ENCODE measurements at regions not wholly inside any gene's neighbourhood (a gene's known extent, or its start where the extent isn't known, plus 50 kb on each side); places are given as distances from the start of the nearest gene placed in this dataset.

- no peaks in the 10 kb centered on the region for H3K9me3 ChIP-seq
- no peak for TF ChIP-seq POLR2A (IDR thresholded peaks at IDR 0.05)
- TF ChIP-seq EP300 (IDR thresholded peaks at IDR 0.05) = no peak
- TF ChIP-seq CTCF (IDR thresholded peaks at IDR 0.05) = no peak
- H3K4me1 ChIP-seq (ENCODE audit: insufficient read depth) = no peaks in the 10 kb centered on the region
- DNase-seq = no peak
- H3K36me3 ChIP-seq = no peaks in the 10 kb centered on the region
- no peaks in the 10 kb centered on the region for H3K27me3 ChIP-seq
- no peak overlapping the region for H3K27ac ChIP-seq
- intact Hi-C loops (cut with DNase I) = no loop called here
- WGBS, 3 donors = 93 to 97% (median 94%) methylated on average over 3 of the region's 3 CpGs
- no peak overlapping the region for H3K4me3 ChIP-seq
These were observed 457.6 kb downstream of the PLK2 start for GRCh38 chr5:58002323-58002722.

GRCh38 chr5:57993866-57994265 is 466.0 kb downstream of the PLK2 start:
- no peaks in the 10 kb centered on the region for H3K27me3 ChIP-seq
- intact Hi-C loops (cut with DNase I) = no loop called here
- no peaks in the 10 kb centered on the region for H3K36me3 ChIP-seq
- H3K4me3 ChIP-seq = no peak overlapping the region
- WGBS, 3 donors = 86 to 95% (median 94%) methylated on average over 1 of the region's 1 CpG
- H3K9me3 ChIP-seq = no peaks in the 10 kb centered on the region
- DNase-seq = no peak
- no peak for TF ChIP-seq POLR2A (IDR thresholded peaks at IDR 0.05)
- TF ChIP-seq EP300 (IDR thresholded peaks at IDR 0.05) = no peak
- no peak for TF ChIP-seq CTCF (IDR thresholded peaks at IDR 0.05)
- no peak overlapping the region for H3K27ac ChIP-seq
- no peaks in the 10 kb centered on the region for H3K4me1 ChIP-seq (ENCODE audit: insufficient read depth)

GRCh38 chr5:57989378-57989777 is 470.5 kb downstream of the PLK2 start:
- H3K36me3 ChIP-seq = no peaks in the 10 kb centered on the region
- no peaks in the 10 kb centered on the region for H3K9me3 ChIP-seq
- no peak overlapping the region for H3K4me3 ChIP-seq
- H3K4me1 ChIP-seq (ENCODE audit: insufficient read depth) = no peaks in the 10 kb centered on the region
- TF ChIP-seq EP300 (IDR thresholded peaks at IDR 0.05) = no peak
- no peak for TF ChIP-seq POLR2A (IDR thresholded peaks at IDR 0.05)
- TF ChIP-seq CTCF (IDR thresholded peaks at IDR 0.05) = no peak
- DNase-seq = no peak
- intact Hi-C loops (cut with DNase I) = no loop called here
- H3K27me3 ChIP-seq = no peaks in the 10 kb centered on the region
- 52 to 58% (median 52%) methylated on average over 3 of the region's 3 CpGs for WGBS, 3 donors
- no peak overlapping the region for H3K27ac ChIP-seq

GRCh38 chr5:57988813-57989212 is 471.1 kb downstream of the PLK2 start:
- H3K4me1 ChIP-seq (ENCODE audit: insufficient read depth) = no peaks in the 10 kb centered on the region
- intact Hi-C loops (cut with DNase I) = no loop called here
- no peak for DNase-seq
- H3K9me3 ChIP-seq = no peaks in the 10 kb centered on the region
- 67 to 83% (median 74%) methylated on average over 1 of the region's 1 CpG for WGBS, 3 donors
- TF ChIP-seq EP300 (IDR thresholded peaks at IDR 0.05) (no peak), CTCF (IDR thresholded peaks at IDR 0.05) (no peak), POLR2A (IDR thresholded peaks at IDR 0.05) (no peak)
- H3K4me3 ChIP-seq = no peak overlapping the region
- no peaks in the 10 kb centered on the region for H3K36me3 ChIP-seq
- H3K27me3 ChIP-seq = no peaks in the 10 kb centered on the region
- H3K27ac ChIP-seq = no peak overlapping the region

- TF ChIP-seq EP300 (IDR thresholded peaks at IDR 0.05) = no peak
- no peak for TF ChIP-seq CTCF (IDR thresholded peaks at IDR 0.05)
- no peak for TF ChIP-seq POLR2A (IDR thresholded peaks at IDR 0.05)
- no peak overlapping the region for H3K4me3 ChIP-seq
- H3K4me1 ChIP-seq (ENCODE audit: insufficient read depth) = no peaks in the 10 kb centered on the region
- H3K9me3 ChIP-seq = no peaks in the 10 kb centered on the region
- 19 to 26% (median 21%) methylated on average over 1 of the region's 1 CpG for WGBS, 3 donors
- intact Hi-C loops (cut with DNase I) = no loop called here
- no peak for DNase-seq
- H3K27ac ChIP-seq = no peak overlapping the region
- no peaks in the 10 kb centered on the region for H3K27me3 ChIP-seq
- H3K36me3 ChIP-seq = no peaks in the 10 kb centered on the region
These were observed 472.3 kb downstream of the PLK2 start for GRCh38 chr5:57987552-57987951.

Measured in ovary (tissue), 7 donors.